IPS-18c (cell line): ENCODE measurements at regions not wholly inside any gene's neighbourhood (a gene's known extent, or its start where the extent isn't known, plus 50 kb on each side); places are given as distances from the start of the nearest gene placed in this dataset.
"Not testable (repeated sequence)": the region's sequence is repeated elsewhere in the genome, so short reads cannot be mapped to it uniquely, and the experiment has no call there.

Source experiments
- H3K4me3 ChIP-seq: 2 replicates; pipeline ENCODE4 v1.7.0; 2013; ENCODE audit warnings: low read depth, mild to moderate bottlenecking, low read length, moderate library complexity; ENCODE audit not compliant: insufficient read depth
- H3K9me3 ChIP-seq: one replicate; pipeline ENCODE4 v1.6.1; 2013; ENCODE audit warnings: mild to moderate bottlenecking, low read length, moderate library complexity; ENCODE audit not compliant: control insufficient read depth, insufficient read depth

GRCh38 chr3:94494992-94495391 is 432.1 kb downstream of the NSUN3 start:
- Histone ChIP-seq H3K4me3 (no peak overlapping the region), H3K9me3 (peaks cover 3% of the 10 kb centered on the region)

- H3K4me3 ChIP-seq, result no peak overlapping the region
- H3K9me3 ChIP-seq, result peaks cover 11% of the 10 kb centered on the region
Observed at GRCh38 chr3:94500146-94500545, 437.3 kb downstream of the NSUN3 start.

DNA sequence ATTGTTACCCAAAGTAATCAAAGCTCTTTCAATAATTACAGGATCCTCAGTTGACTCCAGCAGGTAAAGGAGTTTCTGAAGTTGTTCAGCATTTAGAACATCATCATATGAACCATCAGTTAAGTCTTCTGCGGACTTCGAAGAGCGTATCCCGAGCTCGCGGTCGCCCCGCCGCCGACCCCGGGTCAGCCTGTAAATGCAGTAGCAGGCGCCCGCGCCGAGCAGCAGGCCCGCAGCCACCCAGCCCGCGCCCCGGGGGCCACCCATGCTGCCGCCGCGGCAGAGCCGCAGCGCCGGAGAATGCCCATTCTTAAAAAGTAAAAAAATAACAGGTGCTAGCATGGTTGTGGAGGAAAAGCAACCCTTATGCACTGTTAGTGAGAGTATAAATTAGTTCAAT is 444.5 kb downstream of the NSUN3 start:
- H3K9me3 ChIP-seq, H3K4me3 ChIP-seq: not testable (repeated sequence)

GRCh38 chr3:94512876-94513275 is 450.0 kb downstream of the NSUN3 start:
- no peaks in the 10 kb centered on the region for H3K9me3 ChIP-seq
- H3K4me3 ChIP-seq, result no peak overlapping the region

- no peaks in the 10 kb centered on the region for H3K9me3 ChIP-seq
Observed at GRCh38 chr3:94513600-94513999, 450.7 kb downstream of the NSUN3 start.

DNA sequence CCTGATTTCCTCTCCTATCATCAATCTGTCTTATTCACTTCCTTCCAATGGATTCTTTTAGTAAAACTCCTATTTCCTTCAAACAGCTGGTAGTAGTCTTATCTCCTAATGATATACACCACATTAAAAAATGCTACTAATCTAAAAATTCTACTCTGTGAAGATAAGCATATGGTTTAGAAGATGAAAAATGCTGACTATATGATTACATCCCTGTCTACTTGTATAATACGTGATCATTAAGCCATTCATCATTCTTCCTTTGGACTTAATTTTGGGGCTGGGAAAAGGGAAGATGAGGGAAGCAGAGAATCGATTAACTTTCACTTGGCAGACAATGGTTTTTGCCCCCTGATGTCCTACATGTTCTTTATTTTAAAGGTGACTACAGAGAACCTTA is 453.1 kb downstream of the NSUN3 start:
- no peaks in the 10 kb centered on the region for H3K9me3 ChIP-seq
- no peak overlapping the region for H3K4me3 ChIP-seq

More at GRCh38 chr3:94513600-94513999, 450.7 kb downstream of the NSUN3 start:
- no peak overlapping the region for H3K4me3 ChIP-seq

DNA sequence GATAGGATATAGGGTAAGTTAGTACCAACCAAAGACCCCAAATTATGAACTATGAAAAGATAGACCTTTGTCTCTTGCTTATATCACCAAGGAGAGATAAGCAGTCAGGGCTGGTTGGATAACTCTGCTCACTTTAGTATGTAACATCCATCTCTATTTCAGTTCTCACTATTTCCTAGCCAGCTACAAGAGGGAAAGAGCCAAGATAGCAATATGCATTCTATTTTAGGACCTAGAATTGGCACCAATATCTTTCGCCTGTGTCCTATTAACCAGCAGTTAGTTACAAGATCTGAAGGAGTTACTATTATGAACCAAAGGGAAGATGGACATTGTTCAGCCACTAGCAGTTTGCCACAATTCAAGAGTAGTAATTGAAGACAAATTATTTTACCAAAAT is 457.5 kb downstream of the NSUN3 start:
- H3K9me3 ChIP-seq, result no peaks in the 10 kb centered on the region

GRCh38 chr3:94522488-94522887 is 459.6 kb downstream of the NSUN3 start:
- no peak overlapping the region for H3K4me3 ChIP-seq
- H3K9me3 ChIP-seq, result no peaks in the 10 kb centered on the region

More for the DNA sequence above, 457.5 kb downstream of the NSUN3 start:
- no peak overlapping the region for H3K4me3 ChIP-seq

- Histone ChIP-seq H3K4me3 (no peak overlapping the region), H3K9me3 (no peaks in the 10 kb centered on the region)
Observed at GRCh38 chr3:94524102-94524919, 461.4 kb downstream of the NSUN3 start.

DNA sequence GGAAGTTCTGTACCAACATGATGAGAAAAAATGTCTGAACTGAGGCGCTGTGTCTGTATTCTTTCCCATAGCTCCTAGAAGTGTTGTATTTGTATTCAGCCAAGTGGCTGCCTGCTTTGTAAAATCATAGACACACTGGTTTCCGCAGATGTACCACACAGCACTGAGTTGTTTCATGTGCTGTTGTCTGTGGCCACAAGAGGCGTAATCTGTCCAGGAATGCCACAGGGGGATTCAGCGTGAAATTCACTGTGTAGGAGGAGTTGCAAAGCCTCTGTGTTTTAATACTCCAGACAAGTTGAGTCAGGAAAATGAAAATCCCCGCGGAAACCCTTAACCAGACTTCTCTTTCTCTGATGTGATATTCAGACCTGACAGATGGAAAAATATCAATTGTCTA is 462.2 kb downstream of the NSUN3 start:
- no peaks in the 10 kb centered on the region for H3K9me3 ChIP-seq

DNA sequence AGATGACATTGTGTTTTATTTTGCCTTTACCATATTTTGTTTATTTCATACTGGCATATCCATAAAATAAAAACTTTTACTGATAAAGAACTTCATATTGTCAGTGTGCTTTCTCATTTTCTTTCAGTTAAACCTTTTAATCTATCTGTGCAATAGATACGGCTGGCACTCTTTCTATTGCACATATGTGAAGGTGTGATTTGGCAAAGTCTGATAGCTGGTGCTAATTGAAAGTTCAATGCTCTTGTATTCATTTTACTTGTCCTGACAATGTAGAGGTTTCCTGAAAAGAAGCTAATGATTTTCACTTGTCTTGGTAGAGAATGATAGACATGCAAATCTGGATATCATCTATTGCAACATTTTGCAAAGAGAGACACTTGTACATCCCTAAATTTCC is 467.0 kb downstream of the NSUN3 start:
- H3K4me3 ChIP-seq, result no peak overlapping the region
- H3K9me3 ChIP-seq, result no peaks in the 10 kb centered on the region

More for the DNA sequence above, 462.2 kb downstream of the NSUN3 start:
- H3K4me3 ChIP-seq, result no peak overlapping the region

DNA sequence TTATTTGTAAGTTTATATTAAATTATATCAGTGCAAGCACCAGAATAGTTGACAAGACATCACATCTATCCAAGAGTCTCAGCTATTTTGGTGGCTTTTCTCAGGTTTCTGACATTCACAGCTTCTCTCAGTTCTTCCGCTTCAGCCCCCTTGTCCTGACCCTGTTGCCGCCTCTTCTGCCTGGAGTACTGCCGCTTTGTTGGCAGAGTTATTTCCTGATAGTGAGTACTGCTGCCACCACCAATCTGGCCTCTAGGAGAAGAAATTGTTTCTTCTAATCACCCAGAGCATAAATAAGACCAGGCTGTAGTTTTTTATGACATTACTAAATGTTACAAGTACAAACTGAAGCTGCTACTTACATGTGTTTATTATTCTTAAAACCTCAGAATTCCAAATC is 470.1 kb downstream of the NSUN3 start:
- Histone ChIP-seq H3K4me3 (no peak overlapping the region), H3K9me3 (no peaks in the 10 kb centered on the region)

DNA sequence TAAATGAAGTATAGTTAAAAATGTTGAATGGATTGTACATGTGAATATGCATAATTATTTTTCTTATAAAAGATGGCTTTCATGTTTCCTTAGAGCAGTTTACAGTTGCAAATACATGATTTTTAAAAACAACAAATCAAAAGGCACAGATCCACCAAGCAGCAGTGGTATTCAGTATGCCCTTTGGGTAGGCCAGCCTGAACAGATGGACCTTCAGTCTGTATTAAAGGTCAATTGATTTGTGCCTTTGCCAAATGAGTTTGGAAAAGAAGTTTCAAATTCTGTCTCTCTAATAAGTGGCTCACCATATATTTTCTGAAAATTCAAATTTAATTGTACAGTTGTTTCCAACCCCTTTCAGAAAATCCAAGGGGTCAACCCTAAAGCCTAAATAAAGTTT is 477.1 kb downstream of the NSUN3 start:
- H3K9me3 ChIP-seq, result no peaks in the 10 kb centered on the region
- H3K4me3 ChIP-seq, result no peak overlapping the region

DNA sequence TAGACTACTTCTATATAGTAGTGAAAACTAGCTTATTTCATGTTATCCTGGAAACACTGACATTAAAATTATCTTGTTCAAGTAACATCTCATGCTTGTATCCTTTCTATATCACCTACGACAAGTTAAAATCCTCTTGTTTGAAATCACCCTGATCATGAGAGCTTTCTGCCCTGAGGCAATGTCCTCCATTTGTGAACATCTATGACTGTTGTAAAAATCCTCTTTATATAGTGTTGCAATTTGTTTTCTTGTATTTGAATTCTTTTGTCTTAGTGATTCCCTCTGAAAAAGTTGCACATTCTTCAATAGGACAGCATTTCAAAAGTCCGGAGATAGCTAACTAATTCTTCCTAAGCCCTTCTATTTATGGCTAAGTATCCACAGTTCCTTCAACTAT is 480.3 kb downstream of the NSUN3 start:
- H3K9me3 ChIP-seq, result no peaks in the 10 kb centered on the region
- no peak overlapping the region for H3K4me3 ChIP-seq

GRCh38 chr3:94544131-94544789 is 481.4 kb downstream of the NSUN3 start:
- Histone ChIP-seq H3K4me3 (no peak overlapping the region), H3K9me3 (no peaks in the 10 kb centered on the region)

- Histone ChIP-seq H3K9me3 (no peaks in the 10 kb centered on the region), H3K4me3 (no peak overlapping the region)
Observed at GRCh38 chr3:94548581-94549316, 485.9 kb downstream of the NSUN3 start.

GRCh38 chr3:94561094-94561493 is 498.2 kb downstream of the NSUN3 start:
- Histone ChIP-seq H3K4me3 (no peak overlapping the region), H3K9me3 (no peaks in the 10 kb centered on the region)

DNA sequence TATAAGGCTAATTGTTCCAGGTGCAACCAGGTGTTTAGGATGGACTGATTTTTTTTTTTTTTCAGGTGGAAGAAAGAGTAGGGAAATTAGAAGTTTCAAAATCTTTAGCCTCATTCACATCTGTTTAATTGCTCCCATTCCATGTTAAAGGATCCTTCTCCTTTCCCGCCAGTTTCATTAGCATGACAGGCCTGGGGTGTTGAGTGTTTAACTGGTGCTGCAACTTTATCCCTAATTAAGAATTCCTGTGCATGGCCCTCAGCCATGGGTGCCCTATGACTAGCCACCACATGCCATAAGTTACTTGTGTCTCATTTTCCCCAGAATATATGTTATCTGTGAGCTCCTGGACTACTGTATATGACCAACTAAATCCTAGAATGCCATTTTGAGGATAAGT is 501.4 kb downstream of the NSUN3 start:
- H3K4me3 ChIP-seq, result no peak overlapping the region
- no peaks in the 10 kb centered on the region for H3K9me3 ChIP-seq
